ENCODE measurements at regions not wholly inside any gene's neighbourhood (a gene's known extent, or its start where the extent isn't known, plus 50 kb on each side); places are given as distances from the start of the nearest gene placed in this dataset.
"Not testable (repeated sequence)": the region's sequence is repeated elsewhere in the genome, so short reads cannot be mapped to it uniquely, and the experiment has no call there.

DNA sequence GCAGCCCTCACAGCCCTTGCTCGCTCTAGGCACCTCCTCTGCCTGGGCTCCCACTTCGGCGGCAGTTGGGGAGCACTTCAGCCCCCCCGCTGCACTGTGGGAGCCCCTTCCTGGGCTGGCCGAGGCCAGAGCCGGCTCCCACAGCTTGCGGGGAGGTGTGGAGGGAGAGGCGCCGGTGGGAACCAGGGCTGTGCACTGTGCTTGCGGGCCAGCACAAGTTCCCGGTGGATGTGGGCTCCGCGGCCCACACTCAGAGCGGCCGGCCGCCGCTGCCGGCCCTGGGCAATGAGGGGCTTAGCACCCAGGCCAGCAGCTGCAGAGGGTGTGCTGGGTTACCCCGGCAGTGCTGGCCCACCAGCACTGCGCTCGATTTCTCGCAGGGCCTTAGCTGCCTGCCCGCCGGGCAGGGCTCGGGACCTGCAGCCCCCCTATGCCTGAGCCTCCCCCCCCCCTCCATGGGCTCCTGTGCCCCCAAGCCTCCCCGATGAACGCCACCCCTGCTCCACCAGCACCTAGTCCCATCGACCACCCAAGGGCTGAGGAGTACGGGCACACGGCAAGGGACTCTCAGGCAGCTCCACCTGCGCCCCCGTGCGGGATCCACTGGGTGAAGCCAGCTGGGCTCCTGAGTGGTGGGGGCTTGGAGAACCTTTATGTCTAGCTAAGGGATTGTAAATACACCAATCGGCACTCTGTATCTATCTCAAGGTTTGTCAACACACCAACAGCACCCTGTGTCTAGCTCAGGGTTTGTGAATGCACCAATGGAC, 224.8 kb downstream of the ZNF608 start:
- Mint-ChIP-seq H3K36me3 (no peaks in the 10 kb centered on the region), H3K4me3 (no peak overlapping the region), H3K27me3 (peaks cover 25 to 31% of the 10 kb centered on the region in 2 donors), H3K9me3 (no peaks in the 10 kb centered on the region), H3K4me1 (ENCODE audit: low read depth in 2 of 2) (peaks cover 0 to 8% of the 10 kb centered on the region in 2 donors), H3K27ac (no peak overlapping the region)
- no peak for ATAC-seq
- DNase-seq (ENCODE audit: low spot score): no peak

GRCh38 chr5:124519396-124519795, 227.0 kb downstream of the ZNF608 start:
- Mint-ChIP-seq H3K27ac (no peak overlapping the region), H3K4me1 (ENCODE audit: low read depth in 2 of 2) (peaks cover 0 to 8% of the 10 kb centered on the region in 2 donors), H3K4me3 (no peak overlapping the region), H3K27me3 (peaks cover 19 to 31% of the 10 kb centered on the region in 2 donors), H3K9me3 (no peaks in the 10 kb centered on the region), H3K36me3 (no peaks in the 10 kb centered on the region)
- no peak for DNase-seq (ENCODE audit: low spot score)
- ATAC-seq: no peak

- H3K36me3 Mint-ChIP-seq: no peaks in the 10 kb centered on the region
- no peaks in the 10 kb centered on the region for H3K9me3 Mint-ChIP-seq
- H3K4me3 Mint-ChIP-seq: no peak overlapping the region
- H3K4me1 Mint-ChIP-seq (ENCODE audit: low read depth in 2 of 2): peaks cover 0 to 4% of the 10 kb centered on the region in 2 donors
- no peak overlapping the region for H3K27ac Mint-ChIP-seq
- peaks cover 7 to 26% of the 10 kb centered on the region in 2 donors for H3K27me3 Mint-ChIP-seq
- DNase-seq (ENCODE audit: low spot score) (no peak), ATAC-seq (no peak)
These were observed 229.9 kb downstream of the ZNF608 start for GRCh38 chr5:124516567-124516966.

DNA sequence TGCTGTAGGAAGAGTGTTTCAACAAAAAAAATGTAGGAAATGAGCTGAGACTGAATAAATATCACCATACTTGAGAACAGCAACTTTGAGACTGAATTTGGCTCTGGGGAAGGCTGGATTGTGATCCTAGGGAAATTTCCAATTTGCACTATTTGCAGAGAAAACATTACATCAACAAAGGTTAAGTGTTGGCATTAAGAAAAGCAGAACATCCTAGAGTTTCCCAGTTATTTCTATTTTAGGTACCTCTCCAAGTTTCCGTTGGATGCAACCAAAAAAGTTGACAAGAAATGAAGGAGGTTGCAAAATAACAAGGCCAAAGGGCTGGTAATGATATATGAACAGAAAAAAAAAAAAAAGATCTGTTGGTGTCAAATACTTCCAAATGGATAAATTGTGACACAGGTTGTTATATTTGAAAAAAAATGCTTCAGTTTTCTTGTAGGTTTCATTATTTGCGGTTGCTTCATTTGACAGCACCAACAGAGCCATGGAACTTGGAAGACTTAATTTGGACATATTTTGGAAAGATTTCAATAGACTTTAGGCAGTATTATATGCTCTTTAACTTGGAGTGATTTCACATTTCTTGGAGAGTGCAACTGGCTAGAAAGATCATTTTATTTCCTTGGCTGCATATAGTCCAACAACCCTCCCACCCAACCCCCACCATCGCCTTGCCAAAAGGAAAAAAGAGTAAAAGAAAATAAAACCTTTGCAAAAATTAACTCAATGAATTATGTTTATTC, 230.8 kb downstream of the ZNF608 start:
- no peak overlapping the region for H3K27ac Mint-ChIP-seq
- ATAC-seq (no peak), DNase-seq (ENCODE audit: low spot score) (no peak)
- no peaks in the 10 kb centered on the region for H3K9me3 Mint-ChIP-seq
- H3K36me3 Mint-ChIP-seq: no peaks in the 10 kb centered on the region
- peaks cover 0 to 4% of the 10 kb centered on the region in 2 donors for H3K4me1 Mint-ChIP-seq (ENCODE audit: low read depth in 2 of 2)
- peaks cover 7 to 32% of the 10 kb centered on the region in 2 donors for H3K27me3 Mint-ChIP-seq
- H3K4me3 Mint-ChIP-seq: no peak overlapping the region

- H3K4me1 Mint-ChIP-seq (ENCODE audit: low read depth in 2 of 2): peaks cover 0 to 4% of the 10 kb centered on the region in 2 donors
- peaks cover 7 to 32% of the 10 kb centered on the region in 2 donors for H3K27me3 Mint-ChIP-seq
- DNase-seq (ENCODE audit: low spot score) (no peak), ATAC-seq (no peak)
- no peaks in the 10 kb centered on the region for H3K36me3 Mint-ChIP-seq
- no peak overlapping the region for H3K27ac Mint-ChIP-seq
- H3K9me3 Mint-ChIP-seq: no peaks in the 10 kb centered on the region
- no peak overlapping the region for H3K4me3 Mint-ChIP-seq
These were observed 231.5 kb downstream of the ZNF608 start for GRCh38 chr5:124514956-124515355.

- Mint-ChIP-seq H3K36me3 (no peaks in the 10 kb centered on the region), H3K27ac (no peak overlapping the region), H3K4me1 (ENCODE audit: low read depth in 2 of 2) (no peaks in the 10 kb centered on the region), H3K4me3 (no peak overlapping the region), H3K27me3 (peaks cover 7 to 23% of the 10 kb centered on the region in 2 donors), H3K9me3 (no peaks in the 10 kb centered on the region)
- ATAC-seq (no peak), DNase-seq (ENCODE audit: low spot score) (no peak)
These were observed 233.3 kb downstream of the ZNF608 start for GRCh38 chr5:124512952-124513632.

- DNase-seq (ENCODE audit: low spot score): no peak
- Mint-ChIP-seq H3K9me3 (no peaks in the 10 kb centered on the region), H3K27me3 (peaks cover 10 to 20% of the 10 kb centered on the region in 2 donors), H3K36me3 (no peaks in the 10 kb centered on the region), H3K27ac (no peak overlapping the region), H3K4me3 (no peak overlapping the region), H3K4me1 (ENCODE audit: low read depth in 2 of 2) (no peaks in the 10 kb centered on the region)
- no peak for ATAC-seq
These were observed 234.2 kb downstream of the ZNF608 start for GRCh38 chr5:124512236-124512635.

DNA sequence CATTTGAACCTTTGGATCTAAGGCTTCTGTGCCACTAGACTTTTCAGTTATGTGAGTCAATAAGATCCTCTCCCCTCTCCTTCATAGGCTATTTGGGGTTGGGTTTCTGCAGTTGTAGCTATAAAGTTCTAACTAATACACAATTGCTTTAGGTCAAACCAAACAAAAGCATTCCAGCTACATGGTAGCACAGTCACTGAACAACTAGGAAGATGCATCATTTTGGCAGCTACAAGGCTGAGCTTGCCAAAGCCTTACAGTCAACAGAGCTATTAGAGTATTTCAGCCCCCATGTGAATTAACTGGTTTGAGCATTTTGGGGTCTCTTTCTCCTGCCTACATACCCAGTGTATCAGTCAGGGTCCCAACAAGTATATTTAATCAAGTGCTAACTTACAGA, 234.6 kb downstream of the ZNF608 start:
- Mint-ChIP-seq H3K27me3 (peaks cover 14 to 20% of the 10 kb centered on the region in 2 donors), H3K36me3 (no peaks in the 10 kb centered on the region), H3K4me3 (no peak overlapping the region), H3K9me3 (no peaks in the 10 kb centered on the region), H3K27ac (no peak overlapping the region), H3K4me1 (ENCODE audit: low read depth in 2 of 2) (no peaks in the 10 kb centered on the region)
- DNase-seq (ENCODE audit: low spot score) (no peak), ATAC-seq (no peak)

DNA sequence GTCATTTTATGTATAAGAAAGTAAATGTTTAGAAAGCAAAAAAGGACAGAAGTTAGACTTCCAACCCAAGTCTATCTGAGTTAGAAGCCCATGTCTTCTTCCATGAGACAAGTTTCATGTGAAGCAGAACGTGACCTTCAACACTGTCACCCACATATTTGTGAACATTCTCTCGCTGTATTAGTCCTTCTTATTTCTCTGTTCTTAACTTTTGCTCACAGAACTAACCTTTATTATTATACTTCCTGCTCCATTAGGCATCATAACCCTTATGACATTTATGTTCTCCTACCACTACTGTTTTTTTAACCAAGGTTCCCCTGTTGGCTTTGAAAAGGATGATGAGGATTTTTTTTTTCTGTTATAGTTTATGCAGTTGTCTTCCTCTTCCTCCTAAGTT, 238.8 kb downstream of the ZNF608 start:
- no peak overlapping the region for H3K4me3 Mint-ChIP-seq
- H3K27me3 Mint-ChIP-seq: peaks cover 7 to 14% of the 10 kb centered on the region in 2 donors
- DNase-seq (ENCODE audit: low spot score) (no peak), ATAC-seq (no peak)
- no peaks in the 10 kb centered on the region for H3K9me3 Mint-ChIP-seq
- no peak overlapping the region for H3K27ac Mint-ChIP-seq
- H3K36me3 Mint-ChIP-seq: no peaks in the 10 kb centered on the region
- no peaks in the 10 kb centered on the region for H3K4me1 Mint-ChIP-seq (ENCODE audit: low read depth in 2 of 2)

- no peaks in the 10 kb centered on the region for H3K36me3 Mint-ChIP-seq
- no peaks in the 10 kb centered on the region for H3K9me3 Mint-ChIP-seq
- no peak overlapping the region for H3K4me3 Mint-ChIP-seq
- H3K27me3 Mint-ChIP-seq: peaks cover 12 to 22% of the 10 kb centered on the region in 2 donors
- no peak overlapping the region for H3K27ac Mint-ChIP-seq
- no peaks in the 10 kb centered on the region for H3K4me1 Mint-ChIP-seq (ENCODE audit: low read depth in 2 of 2)
- ATAC-seq (no peak), DNase-seq (ENCODE audit: low spot score) (no peak)
These were observed 242.1 kb downstream of the ZNF608 start for GRCh38 chr5:124504081-124504916.

- DNase-seq (ENCODE audit: low spot score): no peak
- Mint-ChIP-seq H3K27me3 (peaks cover 18 to 32% of the 10 kb centered on the region in 2 donors), H3K4me3 (no peak overlapping the region), H3K9me3 (no peaks in the 10 kb centered on the region), H3K4me1 (ENCODE audit: low read depth in 2 of 2) (no peaks in the 10 kb centered on the region), H3K36me3 (no peaks in the 10 kb centered on the region), H3K27ac (no peak overlapping the region)
- ATAC-seq: no peak
These were observed 243.9 kb downstream of the ZNF608 start for GRCh38 chr5:124502551-124502950.

DNA sequence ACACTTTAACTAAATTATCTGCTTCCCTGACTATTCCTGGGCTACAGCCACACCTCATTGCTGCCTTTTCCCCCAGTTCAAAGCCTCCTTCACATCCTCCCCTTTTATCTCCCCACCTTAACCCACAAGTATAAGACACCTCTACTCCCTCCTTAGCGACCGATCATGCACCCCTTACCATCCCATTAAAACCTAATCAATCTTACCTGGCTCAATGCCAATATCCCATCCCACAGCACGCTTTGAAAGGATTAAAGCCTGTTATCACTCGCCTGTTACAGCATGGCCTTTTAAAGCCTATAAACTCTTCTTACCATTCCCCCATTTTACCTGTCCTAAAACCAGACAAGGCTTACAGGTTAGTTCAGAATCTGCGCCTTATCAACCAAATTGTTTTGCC, 246.6 kb downstream of the ZNF608 start:
- not testable (repeated sequence) for H3K4me3 Mint-ChIP-seq; DNase-seq (ENCODE audit: low spot score); H3K27ac Mint-ChIP-seq; ATAC-seq; H3K9me3 Mint-ChIP-seq; H3K4me1 Mint-ChIP-seq (ENCODE audit: low read depth in 2 of 2); H3K36me3 Mint-ChIP-seq
- H3K27me3 Mint-ChIP-seq: peaks cover 22 to 31% of the 10 kb centered on the region in 2 donors

GRCh38 chr5:124496968-124497367, 249.5 kb downstream of the ZNF608 start:
- not testable (repeated sequence) for H3K4me3 Mint-ChIP-seq; H3K36me3 Mint-ChIP-seq; ATAC-seq; H3K27ac Mint-ChIP-seq; H3K4me1 Mint-ChIP-seq (ENCODE audit: low read depth in 2 of 2); H3K9me3 Mint-ChIP-seq; DNase-seq (ENCODE audit: low spot score)
- peaks cover 29 to 44% of the 10 kb centered on the region in 2 donors for H3K27me3 Mint-ChIP-seq
